H9 (cell line): ENCODE measurements at regions not wholly inside any gene's neighbourhood (a gene's known extent, or its start where the extent isn't known, plus 50 kb on each side); places are given as distances from the start of the nearest gene placed in this dataset.

ENCODE experiments used
- DNase-seq: peaks from one replicate; pipeline ENCODE4 v3.0.0-alpha.2; 2017
- H2AFZ ChIP-seq: one replicate; pipeline ENCODE4 v1.6.1; 2013; ENCODE audit warnings: mild to moderate bottlenecking, low read length, control low read depth, moderate library complexity
- H2AK5ac ChIP-seq: 2 replicates; pipeline ENCODE4 v1.6.1; 2013; ENCODE audit warnings: low read length, control low read depth, mixed read lengths; ENCODE audit not compliant: insufficient read length
- H2BK120ac ChIP-seq: one replicate; pipeline ENCODE4 v1.6.1; 2013; ENCODE audit warnings: low read depth, mild to moderate bottlenecking, low read length, control low read depth, inconsistent platforms; ENCODE audit not compliant: poor library complexity, severe bottlenecking
- H2BK12ac ChIP-seq: 2 replicates; pipeline ENCODE4 v1.6.1; 2013; ENCODE audit warnings: low read length, control low read depth, mixed read lengths, low read depth; ENCODE audit not compliant: insufficient read length
- H2BK15ac ChIP-seq: 2 replicates; pipeline ENCODE4 v1.6.1; 2013; ENCODE audit warnings: low read depth, low read length, control low read depth
- H2BK20ac ChIP-seq: one replicate; pipeline ENCODE4 v1.6.1; 2013; ENCODE audit warnings: low read depth, mild to moderate bottlenecking, low read length, control low read depth, inconsistent platforms; ENCODE audit not compliant: poor library complexity, severe bottlenecking
- H2BK5ac ChIP-seq: 2 replicates; pipeline ENCODE4 v1.6.1; 2013; ENCODE audit warnings: low read length, control low read depth, mixed read lengths; ENCODE audit not compliant: insufficient read length
- H3K14ac ChIP-seq: 2 replicates; pipeline ENCODE4 v1.6.1; 2013; ENCODE audit warnings: low read length, control low read depth; ENCODE audit not compliant: insufficient read depth
- H3K18ac ChIP-seq: 2 replicates; pipeline ENCODE4 v1.6.1; 2013; ENCODE audit warnings: low read depth, mild to moderate bottlenecking, mixed read lengths, low read length, control low read depth; ENCODE audit not compliant: insufficient read length
- H3K23ac ChIP-seq: 2 replicates; pipeline ENCODE4 v1.6.1; 2013; ENCODE audit warnings: low read length, control low read depth, mixed read lengths, low read depth; ENCODE audit not compliant: insufficient read length
- H3K23me2 ChIP-seq: 2 replicates; pipeline ENCODE4 v1.6.1; 2013; ENCODE audit warnings: low read depth, mild to moderate bottlenecking, mixed read lengths, low read length, control low read depth; ENCODE audit not compliant: insufficient read length, poor library complexity, severe bottlenecking
- H3K27ac ChIP-seq: 2 replicates; pipeline ENCODE4 v1.5.1; 2013; ENCODE audit warnings: low read length, control low read depth, mixed read lengths, low read depth; ENCODE audit not compliant: insufficient read length
- H3K27me3 ChIP-seq: 2 replicates; pipeline ENCODE4 v1.6.1; 2013; ENCODE audit warnings: low read length, control low read depth, inconsistent platforms; ENCODE audit not compliant: insufficient read depth
- H3K4ac ChIP-seq: 2 replicates; pipeline ENCODE4 v1.6.1; 2013; ENCODE audit warnings: low read depth, mild to moderate bottlenecking, control low read depth, inconsistent platforms, low read length, moderate library complexity
- H3K4me1 ChIP-seq: 2 replicates; pipeline ENCODE4 v1.6.1; 2013; ENCODE audit warnings: low read length, control low read depth, inconsistent platforms; ENCODE audit not compliant: insufficient read depth
- H3K4me2 ChIP-seq: 2 replicates; pipeline ENCODE4 v1.6.1; 2013; ENCODE audit warnings: low read length, control low read depth, mixed read lengths; ENCODE audit not compliant: insufficient read length, insufficient read depth
- H3K56ac ChIP-seq: 2 replicates; pipeline ENCODE4 v1.6.1; 2013; ENCODE audit warnings: low read depth, mild to moderate bottlenecking, mixed read lengths, low read length, control low read depth; ENCODE audit not compliant: insufficient read length
- H3K79me1 ChIP-seq: 2 replicates; pipeline ENCODE4 v1.6.1; 2013; ENCODE audit warnings: low read depth, mild to moderate bottlenecking, moderate library complexity, low read length, control low read depth, inconsistent platforms; ENCODE audit not compliant: insufficient read depth, poor library complexity, severe bottlenecking
- H3K79me2 ChIP-seq: 2 replicates; pipeline ENCODE4 v1.6.1; 2013; ENCODE audit warnings: low read length, control low read depth, inconsistent platforms; ENCODE audit not compliant: insufficient read depth
- H3K9ac ChIP-seq: 2 replicates; pipeline ENCODE4 v1.6.1; 2013; ENCODE audit warnings: low read length, control low read depth, mixed read lengths; ENCODE audit not compliant: insufficient read length; ENCODE audit errors: extremely low read depth
- H3K9me3 ChIP-seq: one replicate; pipeline ENCODE4 v1.6.1; 2013; ENCODE audit warnings: low read depth, low read length, inconsistent platforms; ENCODE audit not compliant: control insufficient read depth
- H3T11ph ChIP-seq: one replicate; pipeline ENCODE4 v1.6.1; 2013; ENCODE audit warnings: mild to moderate bottlenecking, low read length, control low read depth, inconsistent platforms
- H4K20me1 ChIP-seq: one replicate; pipeline ENCODE4 v1.6.1; 2013; ENCODE audit not compliant: control insufficient read depth, insufficient read length, insufficient read depth
- H4K5ac ChIP-seq: 2 replicates; pipeline ENCODE4 v1.6.1; 2013; ENCODE audit warnings: low read depth, mild to moderate bottlenecking, mixed read lengths, low read length, control low read depth; ENCODE audit not compliant: insufficient read length
- H4K8ac ChIP-seq: replicated peaks from 2 replicates; pipeline ENCODE4 v1.6.1; 2013; ENCODE audit warnings: low read length, control low read depth, mixed read lengths, low read depth; ENCODE audit not compliant: insufficient read length
- H4K91ac ChIP-seq: 2 replicates; pipeline ENCODE4 v1.6.1; 2013; ENCODE audit warnings: low read depth, mild to moderate bottlenecking, moderate library complexity, mixed read lengths, low read length, control low read depth; ENCODE audit not compliant: insufficient read length
- H3K27ac Mint-ChIP-seq, 3 experiments: 2 replicates in 2 of 3; 3 replicates in 1 of 3; pipeline ENCODE4 v1.8.0; 2020 to 2021; ENCODE audit warnings: mixed read lengths in 3 of 3, mild to moderate bottlenecking in 1 of 3, moderate library complexity in 1 of 3
- H3K27me3 Mint-ChIP-seq: 2 replicates; pipeline ENCODE4 v1.8.0; 2021; ENCODE audit warnings: low read depth, mild to moderate bottlenecking, moderate library complexity, mixed read lengths
- H3K36me3 Mint-ChIP-seq, 3 experiments: 2 replicates in 2 of 3; 3 replicates in 1 of 3; pipeline ENCODE4 v1.8.0; 2020 to 2021; ENCODE audit warnings: low read depth in 3 of 3, mixed read lengths in 3 of 3; ENCODE audit not compliant: insufficient read depth in 1 of 3
- H3K4me1 Mint-ChIP-seq, 2 experiments: 2 replicates each; pipeline ENCODE4 v1.8.0; 2020; ENCODE audit warnings: mixed read lengths in 2 of 2
- H3K4me3 Mint-ChIP-seq, 2 experiments: 2 replicates in 1 of 2; 3 replicates in 1 of 2; pipeline ENCODE4 v1.8.0; 2020 to 2021; ENCODE audit warnings: mild to moderate bottlenecking in 2 of 2, mixed read lengths in 2 of 2, moderate library complexity in 1 of 2
- H3K9me3 Mint-ChIP-seq, 2 experiments: 2 replicates in 1 of 2; 3 replicates in 1 of 2; pipeline ENCODE4 v1.8.0; 2020; ENCODE audit warnings: mild to moderate bottlenecking in 2 of 2, mixed read lengths in 2 of 2, moderate library complexity in 1 of 2
- WGBS: extraction: QIAGEN DNeasy Blood & Tissue Kit; methylation state at CpG from one replicate; pipeline ENCODE4 v1.1.7; 2013; ENCODE audit warnings: missing lambda C conversion rate, low lambda C conversion rate, mixed read lengths; ENCODE audit not compliant: insufficient read length; ENCODE audit errors: extremely low coverage; 5-methylcytosine and 5-hydroxymethylcytosine counted together
- TF ChIP-seq, protein P1 (sequence below): fragments of 200-600 bp; sonication (generic); conservative IDR thresholded peaks from 3 replicates; pipeline ENCODE4 v1.8.0; 2021; ENCODE audit warnings: antibody characterized with exemption, mild to moderate bottlenecking

DNA sequence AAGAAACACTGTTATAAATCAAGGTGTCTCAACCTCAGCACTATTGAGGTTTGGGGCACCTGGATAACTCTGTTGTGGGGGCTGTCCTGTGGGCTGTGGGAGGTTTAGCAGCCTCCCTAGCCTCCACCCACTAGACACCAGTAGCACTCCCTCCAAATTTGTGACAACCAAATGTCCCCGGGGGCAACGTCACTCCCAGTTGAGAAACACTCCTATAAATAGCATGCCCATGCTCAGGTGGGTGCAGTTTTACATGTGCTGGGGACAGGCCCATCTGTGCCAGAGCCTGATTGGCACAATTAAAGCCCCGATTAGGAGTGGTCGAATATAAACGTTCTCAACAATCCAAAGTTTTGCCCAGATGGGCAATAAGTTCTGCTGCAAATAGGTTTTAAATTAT lies 78.9 kb downstream of the FAM50B start:
- no peak overlapping the region for H3K56ac ChIP-seq
- no peaks in the 10 kb centered on the region for H3K23me2 ChIP-seq
- no CpG with 5 or more reads among the region's 5 CpGs for WGBS
- H3K14ac ChIP-seq, result no peak overlapping the region
- Mint-ChIP-seq H3K27me3 (no peaks in the 10 kb centered on the region), H3K36me3 (no peaks in the 10 kb centered on the region), H3K4me3 (no peak overlapping the region), H3K4me1 (peaks cover 5 to 6% of the 10 kb centered on the region in 2 experiments; a peak in 3 of 4 replicates), H3K9me3 (no peaks in the 10 kb centered on the region), H3K27ac (no peak overlapping the region)
- no peak overlapping the region for H3K18ac ChIP-seq
- H4K5ac ChIP-seq, result no peak overlapping the region
- H2BK120ac ChIP-seq, result no peak overlapping the region
- no peak overlapping the region for H2BK20ac ChIP-seq
- no peaks in the 10 kb centered on the region for H3K27me3 ChIP-seq
- H3K4me1 ChIP-seq, result no peaks in the 10 kb centered on the region; the same call in 1 of the 2 replicates
- no peak overlapping the region for H4K8ac ChIP-seq
- no peak overlapping the region for H3K9ac ChIP-seq
- no peak overlapping the region for H2BK15ac ChIP-seq
- no peak overlapping the region for H2AK5ac ChIP-seq
- no peak overlapping the region for H3T11ph ChIP-seq
- H3K79me1 ChIP-seq, result no peaks in the 10 kb centered on the region
- H3K79me2 ChIP-seq, result no peaks in the 10 kb centered on the region
- DNase-seq, result no peak
- H4K91ac ChIP-seq, result no peak overlapping the region
- no peak overlapping the region for H2AFZ ChIP-seq
- H4K20me1 ChIP-seq, result no peaks in the 10 kb centered on the region
- H3K27ac ChIP-seq, result no peak overlapping the region
- no peak overlapping the region for H3K4ac ChIP-seq
- no peak overlapping the region for H2BK12ac ChIP-seq
- H2BK5ac ChIP-seq, result no peak overlapping the region
- no peaks in the 10 kb centered on the region for H3K9me3 ChIP-seq
- TF ChIP-seq, protein P1, sequence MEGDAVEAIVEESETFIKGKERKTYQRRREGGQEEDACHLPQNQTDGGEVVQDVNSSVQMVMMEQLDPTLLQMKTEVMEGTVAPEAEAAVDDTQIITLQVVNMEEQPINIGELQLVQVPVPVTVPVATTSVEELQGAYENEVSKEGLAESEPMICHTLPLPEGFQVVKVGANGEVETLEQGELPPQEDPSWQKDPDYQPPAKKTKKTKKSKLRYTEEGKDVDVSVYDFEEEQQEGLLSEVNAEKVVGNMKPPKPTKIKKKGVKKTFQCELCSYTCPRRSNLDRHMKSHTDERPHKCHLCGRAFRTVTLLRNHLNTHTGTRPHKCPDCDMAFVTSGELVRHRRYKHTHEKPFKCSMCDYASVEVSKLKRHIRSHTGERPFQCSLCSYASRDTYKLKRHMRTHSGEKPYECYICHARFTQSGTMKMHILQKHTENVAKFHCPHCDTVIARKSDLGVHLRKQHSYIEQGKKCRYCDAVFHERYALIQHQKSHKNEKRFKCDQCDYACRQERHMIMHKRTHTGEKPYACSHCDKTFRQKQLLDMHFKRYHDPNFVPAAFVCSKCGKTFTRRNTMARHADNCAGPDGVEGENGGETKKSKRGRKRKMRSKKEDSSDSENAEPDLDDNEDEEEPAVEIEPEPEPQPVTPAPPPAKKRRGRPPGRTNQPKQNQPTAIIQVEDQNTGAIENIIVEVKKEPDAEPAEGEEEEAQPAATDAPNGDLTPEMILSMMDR, result no peak
- H3K4me2 ChIP-seq, result no peak overlapping the region
- no peak overlapping the region for H3K23ac ChIP-seq
